ENCODE measurements at regions not wholly inside any gene's neighbourhood (a gene's known extent, or its start where the extent isn't known, plus 50 kb on each side); places are given as distances from the start of the nearest gene placed in this dataset.
"Not testable (repeated sequence)": the region's sequence is repeated elsewhere in the genome, so short reads cannot be mapped to it uniquely, and the experiment has no call there.

DNA sequence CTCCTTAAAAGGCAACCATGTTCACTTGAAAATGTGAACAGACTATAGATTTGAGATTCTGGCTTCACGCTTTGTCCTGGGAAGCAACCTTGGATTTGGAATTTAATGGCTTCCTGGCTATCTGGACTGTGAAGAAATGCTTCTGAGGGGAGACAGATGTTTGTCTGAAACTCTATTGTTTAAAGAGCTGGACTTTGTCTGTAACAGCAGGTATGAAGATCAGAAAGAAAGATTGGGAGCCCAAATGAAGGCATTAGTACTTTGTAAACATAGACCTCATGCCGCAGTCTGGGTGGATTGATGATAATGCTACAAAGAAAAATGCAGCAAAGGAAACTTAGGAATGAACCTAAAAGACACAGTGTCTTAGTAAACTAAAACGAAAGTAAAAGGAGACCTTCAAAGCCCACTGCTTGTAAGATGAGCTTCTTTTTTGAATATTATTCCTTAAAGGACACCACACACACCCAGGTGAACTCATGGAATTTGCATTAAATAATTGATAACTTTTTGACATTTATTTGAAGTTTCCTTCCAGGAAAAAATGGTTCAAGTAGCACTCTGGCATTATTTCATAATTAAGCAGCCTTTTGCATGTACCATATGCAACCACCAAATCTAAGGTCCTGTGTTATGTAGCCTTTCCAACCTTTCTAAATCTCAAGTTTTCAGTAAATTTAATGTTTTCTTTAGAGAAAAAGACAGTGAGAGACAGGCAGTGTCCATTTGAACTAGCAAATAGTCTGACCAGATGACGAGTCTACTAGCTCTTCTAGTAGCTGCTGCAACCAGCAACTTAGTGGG is 119.9 kb downstream of the SPDYE17 start:
- not testable (repeated sequence) for ATAC-seq (ENCODE audit: low read depth); H3K9me3 Mint-ChIP-seq

DNA sequence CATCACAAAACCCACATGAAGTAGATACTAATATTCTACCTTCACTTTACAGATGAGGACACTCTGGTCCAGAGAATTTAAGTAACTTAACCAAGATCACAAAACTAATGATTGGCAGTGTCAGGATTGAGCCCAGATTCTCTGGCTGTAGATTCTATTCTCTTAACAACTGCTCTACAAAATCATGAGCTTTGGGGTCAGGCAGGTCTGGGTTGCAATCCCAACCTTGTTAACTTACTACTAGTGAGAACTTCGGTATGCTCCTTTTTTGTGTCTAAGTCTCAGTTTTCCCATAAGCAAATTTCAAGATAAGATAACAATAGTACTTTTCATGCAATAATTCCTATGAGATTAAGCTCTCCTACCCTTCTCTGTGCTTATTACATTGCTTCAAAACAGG is 127.5 kb downstream of the SPDYE17 start:
- H3K36me3 Mint-ChIP-seq (ENCODE audit: low read depth); H3K27ac Mint-ChIP-seq; H3K4me3 Mint-ChIP-seq; H3K27me3 Mint-ChIP-seq; POLR2A ChIA-PET; H3K9me3 Mint-ChIP-seq; intact Hi-C loops (cut with micrococcal nuclease); H3K4me1 Mint-ChIP-seq; DNase-seq; ATAC-seq (ENCODE audit: low read depth): not testable (repeated sequence)
- CTCF ChIA-PET, result interaction anchor here (0.6 kb wide), 1 partner anchor 722 kb away, joined by 3 read pairs; no protein-coding TSS in a partner anchor

More for the DNA sequence above, 119.9 kb downstream of the SPDYE17 start:
- CTCF ChIA-PET; H3K27ac Mint-ChIP-seq; intact Hi-C loops (cut with micrococcal nuclease); H3K4me1 Mint-ChIP-seq; H3K4me3 Mint-ChIP-seq; DNase-seq; H3K27me3 Mint-ChIP-seq; H3K36me3 Mint-ChIP-seq (ENCODE audit: low read depth); POLR2A ChIA-PET: not testable (repeated sequence)

DNA sequence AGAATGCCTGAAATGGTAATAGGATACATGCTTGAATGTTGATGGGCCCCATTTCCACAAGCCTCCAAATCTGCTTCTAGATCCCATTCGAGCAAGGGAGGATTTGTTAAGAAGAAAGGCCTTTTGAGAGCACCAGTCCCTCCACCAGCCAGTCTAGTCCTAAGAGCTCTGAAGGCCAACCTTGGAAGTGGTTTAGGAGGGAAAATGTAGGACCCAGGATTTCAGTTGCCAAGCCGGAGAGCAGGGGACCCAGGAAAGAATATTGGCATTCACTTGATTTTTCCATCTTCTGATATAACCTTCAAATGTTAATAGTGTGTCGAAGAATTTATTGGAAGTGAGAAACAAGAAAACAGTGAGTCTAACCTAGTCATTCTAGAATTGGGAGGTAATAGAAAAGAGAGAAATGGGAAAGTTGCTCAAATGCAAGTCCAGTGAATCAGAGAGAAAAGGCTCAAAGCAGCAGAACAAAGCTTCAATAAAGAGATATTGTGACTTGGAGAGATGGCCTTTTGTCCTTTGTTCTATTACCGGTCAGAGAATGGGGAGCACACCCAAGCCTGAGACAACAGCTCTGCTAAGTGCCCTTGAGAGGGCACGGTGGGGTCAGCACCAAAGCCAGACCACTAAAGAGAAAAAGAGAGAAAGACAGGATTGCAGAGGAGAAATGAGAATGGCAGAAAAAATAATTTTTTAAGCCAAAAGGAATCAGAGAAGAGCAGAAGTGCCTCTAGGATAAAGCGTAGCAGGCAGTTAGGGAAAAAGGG is 130.0 kb downstream of the SPDYE17 start:
- H3K27ac Mint-ChIP-seq; H3K4me3 Mint-ChIP-seq; POLR2A ChIA-PET; H3K4me1 Mint-ChIP-seq; CTCF ChIA-PET; DNase-seq; H3K27me3 Mint-ChIP-seq; H3K36me3 Mint-ChIP-seq (ENCODE audit: low read depth); H3K9me3 Mint-ChIP-seq; ATAC-seq (ENCODE audit: low read depth); intact Hi-C loops (cut with micrococcal nuclease): not testable (repeated sequence)

DNA sequence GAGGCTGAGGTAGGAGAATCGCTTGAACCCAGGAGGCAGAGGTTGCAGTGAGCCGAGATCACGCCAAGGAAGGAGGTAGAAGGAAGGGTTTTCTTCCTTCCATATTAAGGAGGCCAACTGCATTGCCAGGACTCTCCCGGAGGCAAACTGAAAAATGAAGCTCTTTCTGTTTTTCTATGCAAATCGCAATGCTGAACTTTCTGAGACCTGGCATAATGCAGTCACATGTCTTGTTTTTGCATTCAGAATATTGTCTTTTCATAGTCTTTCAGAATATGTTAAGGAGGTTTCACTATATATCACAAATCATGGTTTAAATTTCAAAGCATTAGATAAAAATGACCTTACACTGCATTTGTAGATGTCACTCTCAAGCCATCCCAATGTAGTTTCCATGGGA is 133.4 kb downstream of the SPDYE17 start:
- H3K36me3 Mint-ChIP-seq (ENCODE audit: low read depth); POLR2A ChIA-PET; DNase-seq; intact Hi-C loops (cut with micrococcal nuclease); H3K27me3 Mint-ChIP-seq; H3K27ac Mint-ChIP-seq; CTCF ChIA-PET; ATAC-seq (ENCODE audit: low read depth); H3K4me1 Mint-ChIP-seq; H3K4me3 Mint-ChIP-seq; H3K9me3 Mint-ChIP-seq: not testable (repeated sequence)

DNA sequence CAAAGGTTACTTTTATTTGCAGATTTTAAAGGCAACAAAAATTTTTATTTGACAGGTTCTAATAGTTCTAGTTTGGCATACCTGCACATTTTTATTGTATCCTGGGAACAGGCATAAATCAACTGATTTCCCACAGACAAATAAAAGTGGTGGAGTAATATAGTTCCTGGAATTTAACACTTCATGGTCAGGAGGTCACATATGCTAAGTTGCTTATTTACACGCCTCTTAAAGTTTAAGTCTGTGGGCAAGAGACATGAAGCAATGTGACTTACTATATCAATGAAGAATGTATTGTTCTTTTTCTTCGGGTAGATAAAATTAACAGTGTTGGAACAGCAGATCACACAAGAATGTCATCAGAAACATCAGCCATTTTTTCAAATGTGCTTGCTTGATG is 135.2 kb downstream of the SPDYE17 start:
- H3K4me1 Mint-ChIP-seq; H3K36me3 Mint-ChIP-seq (ENCODE audit: low read depth); H3K27ac Mint-ChIP-seq; H3K27me3 Mint-ChIP-seq; CTCF ChIA-PET; intact Hi-C loops (cut with micrococcal nuclease); DNase-seq; H3K9me3 Mint-ChIP-seq; H3K4me3 Mint-ChIP-seq; POLR2A ChIA-PET; ATAC-seq (ENCODE audit: low read depth): not testable (repeated sequence)

DNA sequence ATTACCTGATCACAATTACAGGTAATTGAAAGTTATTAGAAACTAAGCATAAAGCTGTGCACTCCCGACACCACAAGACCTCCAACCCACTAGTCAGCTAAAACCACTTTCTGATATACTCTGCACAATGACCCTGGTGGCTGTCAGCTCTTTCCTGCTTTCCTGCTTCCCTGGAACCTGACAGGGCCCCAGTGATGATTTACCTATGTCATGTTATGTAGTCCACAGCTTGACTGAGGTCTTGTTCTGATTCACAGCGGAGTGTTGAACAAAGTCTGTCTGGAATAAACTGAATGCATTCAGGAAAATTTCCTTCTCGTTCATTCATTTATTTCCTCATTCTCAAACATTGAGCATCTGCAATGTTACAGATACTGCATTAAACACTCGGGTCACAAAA is 136.5 kb downstream of the SPDYE17 start:
- ATAC-seq (ENCODE audit: low read depth); H3K4me3 Mint-ChIP-seq; DNase-seq; H3K4me1 Mint-ChIP-seq; intact Hi-C loops (cut with micrococcal nuclease); H3K9me3 Mint-ChIP-seq; CTCF ChIA-PET; H3K36me3 Mint-ChIP-seq (ENCODE audit: low read depth); H3K27ac Mint-ChIP-seq; H3K27me3 Mint-ChIP-seq; POLR2A ChIA-PET: not testable (repeated sequence)

DNA sequence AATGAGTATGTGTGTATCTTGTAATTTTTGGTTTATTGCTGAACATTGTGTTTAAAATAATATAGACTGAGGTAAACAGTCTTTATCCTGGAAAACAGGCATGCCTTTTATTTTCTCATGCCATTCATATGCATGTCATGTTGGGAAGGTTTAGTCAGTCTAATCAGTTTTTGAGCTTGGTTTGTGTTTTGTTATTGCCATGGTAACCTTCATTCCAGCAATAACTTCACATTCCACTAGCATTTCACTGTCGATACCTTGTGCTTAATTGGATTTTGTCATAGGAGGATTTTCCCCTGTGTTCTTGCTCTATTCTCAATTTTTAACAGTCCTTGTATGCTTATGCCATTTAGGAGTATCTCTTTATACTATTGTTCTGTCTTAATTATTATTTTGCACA is 140.4 kb downstream of the SPDYE17 start:
- ATAC-seq (ENCODE audit: low read depth); CTCF ChIA-PET; H3K4me3 Mint-ChIP-seq; POLR2A ChIA-PET; intact Hi-C loops (cut with micrococcal nuclease); H3K27ac Mint-ChIP-seq; H3K27me3 Mint-ChIP-seq; H3K36me3 Mint-ChIP-seq (ENCODE audit: low read depth); H3K9me3 Mint-ChIP-seq; DNase-seq; H3K4me1 Mint-ChIP-seq: not testable (repeated sequence)

DNA sequence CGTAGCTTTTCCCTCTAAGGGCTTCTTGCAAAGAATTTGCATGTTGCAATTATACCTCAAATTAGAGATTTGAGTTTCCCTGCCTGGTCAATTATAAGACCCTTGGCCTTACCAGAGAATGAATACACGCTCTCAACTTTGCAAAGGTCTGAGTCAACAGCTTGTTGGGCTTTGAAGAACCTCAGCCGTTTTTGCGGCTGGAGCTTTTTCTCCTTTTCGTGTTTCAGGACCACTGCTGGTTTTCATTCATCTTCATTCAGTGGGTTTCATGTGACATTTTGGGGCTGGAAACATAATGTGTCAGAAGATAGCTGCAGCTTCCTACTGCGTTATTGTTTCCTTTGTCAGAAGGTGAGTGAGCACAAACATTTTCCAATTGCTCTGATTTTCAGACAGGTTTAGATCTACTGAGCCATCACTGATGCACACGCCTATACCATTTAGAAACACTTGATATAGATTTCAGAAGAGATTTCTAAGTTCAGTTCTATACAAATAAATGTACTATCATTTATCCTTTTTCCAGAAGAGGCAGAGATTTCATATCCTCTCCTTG is 152.3 kb downstream of the SPDYE17 start:
- H3K9me3 Mint-ChIP-seq; POLR2A ChIA-PET; H3K4me3 Mint-ChIP-seq; ATAC-seq (ENCODE audit: low read depth); intact Hi-C loops (cut with micrococcal nuclease); CTCF ChIA-PET; H3K27me3 Mint-ChIP-seq; H3K36me3 Mint-ChIP-seq (ENCODE audit: low read depth); H3K27ac Mint-ChIP-seq; H3K4me1 Mint-ChIP-seq; DNase-seq: not testable (repeated sequence)

DNA sequence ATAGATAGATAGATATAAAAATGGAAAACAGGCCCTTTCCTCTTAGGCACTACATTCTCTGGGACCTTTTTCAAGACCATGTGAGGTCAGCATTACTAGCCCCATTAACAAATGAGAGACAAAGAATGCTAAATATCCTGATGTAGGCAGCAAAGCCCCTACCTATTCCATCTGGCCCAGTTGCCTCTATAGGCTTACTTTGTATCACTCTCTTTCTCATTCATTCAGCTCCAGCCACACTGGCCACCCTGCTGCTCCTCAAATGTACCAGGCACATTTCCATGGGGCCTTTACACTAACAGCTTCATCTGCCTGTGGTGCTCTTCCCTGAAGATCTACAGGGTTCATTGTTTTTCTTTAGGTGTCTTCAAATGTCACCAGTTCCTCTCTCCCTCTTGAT is 156.4 kb downstream of the SPDYE17 start:
- H3K27ac Mint-ChIP-seq; CTCF ChIA-PET; DNase-seq; intact Hi-C loops (cut with micrococcal nuclease); ATAC-seq (ENCODE audit: low read depth); H3K27me3 Mint-ChIP-seq; H3K9me3 Mint-ChIP-seq; H3K4me1 Mint-ChIP-seq; H3K4me3 Mint-ChIP-seq; H3K36me3 Mint-ChIP-seq (ENCODE audit: low read depth); POLR2A ChIA-PET: not testable (repeated sequence)

DNA sequence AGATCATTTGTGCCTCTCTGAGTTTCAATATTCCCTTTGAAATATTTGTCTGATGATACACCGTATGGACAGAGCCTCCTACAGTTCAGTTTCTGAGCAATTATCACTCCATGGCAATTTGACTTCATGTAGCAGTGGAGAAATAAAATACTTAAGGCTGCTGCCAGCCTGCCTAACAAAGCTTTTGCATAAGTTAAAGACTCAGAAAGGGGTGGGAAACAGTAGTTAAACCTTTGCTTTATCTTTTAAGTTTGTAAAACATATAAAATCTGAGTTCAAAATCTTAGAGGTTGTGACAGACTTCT is 161.7 kb downstream of the SPDYE17 start:
- DNase-seq; H3K36me3 Mint-ChIP-seq (ENCODE audit: low read depth); POLR2A ChIA-PET; CTCF ChIA-PET; intact Hi-C loops (cut with micrococcal nuclease); H3K4me3 Mint-ChIP-seq; H3K4me1 Mint-ChIP-seq; H3K9me3 Mint-ChIP-seq; ATAC-seq (ENCODE audit: low read depth); H3K27ac Mint-ChIP-seq; H3K27me3 Mint-ChIP-seq: not testable (repeated sequence)

DNA sequence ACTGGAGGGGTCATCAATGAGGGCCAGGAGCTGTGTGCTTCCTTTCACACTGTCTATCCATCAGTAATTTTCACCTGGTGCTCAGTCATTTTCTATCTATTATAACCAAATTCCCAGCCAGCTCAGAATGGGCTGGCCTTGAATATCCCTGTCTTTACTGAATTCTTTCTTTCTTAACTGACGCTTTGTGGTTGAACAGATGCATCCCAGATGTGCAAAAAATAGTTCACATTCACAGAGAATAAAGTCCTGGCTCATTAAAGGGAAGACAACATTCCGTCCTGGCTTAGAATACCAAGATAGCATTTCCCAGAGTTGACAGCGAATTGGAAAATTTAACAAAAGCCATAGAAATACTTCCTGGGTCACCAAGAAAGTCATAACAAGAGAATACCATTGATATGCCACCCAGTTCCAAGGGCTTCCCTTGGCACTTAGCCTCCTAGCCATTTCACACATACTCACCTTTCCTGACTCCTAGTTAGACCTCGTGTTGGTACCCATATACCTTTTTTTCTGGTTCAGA is 164.7 kb downstream of the SPDYE17 start:
- H3K4me3 Mint-ChIP-seq; H3K36me3 Mint-ChIP-seq (ENCODE audit: low read depth); CTCF ChIA-PET; ATAC-seq (ENCODE audit: low read depth); H3K27ac Mint-ChIP-seq; H3K27me3 Mint-ChIP-seq; H3K4me1 Mint-ChIP-seq; intact Hi-C loops (cut with micrococcal nuclease); H3K9me3 Mint-ChIP-seq; DNase-seq; POLR2A ChIA-PET: not testable (repeated sequence)

DNA sequence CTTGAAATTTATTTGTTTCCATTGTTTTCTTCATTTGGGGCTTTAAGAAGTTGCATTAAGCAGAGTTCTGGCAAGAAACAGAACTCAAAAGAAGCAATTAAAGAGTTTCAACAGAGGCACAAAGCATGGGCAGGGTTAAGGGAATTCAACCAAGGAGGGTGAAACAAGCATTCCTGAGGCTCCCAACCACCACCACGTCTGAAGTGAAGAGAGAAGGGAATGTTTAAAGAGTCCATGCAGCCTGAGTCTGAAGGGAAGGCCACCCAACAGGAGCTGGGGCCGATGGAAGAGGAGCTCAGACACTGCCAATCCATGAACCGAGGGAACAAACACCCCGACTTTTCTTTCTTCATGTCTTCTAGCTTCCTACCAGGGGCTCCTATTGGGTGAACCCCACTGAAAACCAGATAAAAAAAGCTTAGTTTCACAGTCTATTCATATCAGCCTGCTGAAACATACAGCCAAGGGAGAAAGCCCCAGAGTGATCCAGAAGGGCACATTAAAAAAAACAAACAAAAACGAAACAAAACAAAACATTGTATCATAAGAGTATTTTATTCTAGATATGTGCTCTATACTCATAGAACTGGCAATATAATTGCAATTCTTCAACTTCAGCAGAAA is 168.9 kb downstream of the SPDYE17 start:
- ATAC-seq (ENCODE audit: low read depth); H3K27me3 Mint-ChIP-seq; intact Hi-C loops (cut with micrococcal nuclease); H3K4me3 Mint-ChIP-seq; DNase-seq; POLR2A ChIA-PET; H3K4me1 Mint-ChIP-seq; H3K9me3 Mint-ChIP-seq; H3K36me3 Mint-ChIP-seq (ENCODE audit: low read depth); H3K27ac Mint-ChIP-seq; CTCF ChIA-PET: not testable (repeated sequence)

Data from activated B cell treated with CpG ODN at 0.5 μM for 24 hours (primary cell).